PFSK-1 (cell line): ENCODE measurements at regions not wholly inside any gene's neighbourhood (a gene's known extent, or its start where the extent isn't known, plus 50 kb on each side); places are given as distances from the start of the nearest gene placed in this dataset.

ENCODE experiments used
- POLR2AphosphoS5 ChIP-seq: IDR thresholded peaks from 2 replicates; pipeline ENCODE4 v1.6.1; 2012; ENCODE audit warnings: low read depth, mild to moderate bottlenecking, control low read depth, low read length, moderate library complexity
- REST ChIP-seq, 2 experiments: IDR thresholded peaks; 2 replicates each; pipeline versions ENCODE4 v1.6.1 to v1.8.0; 2011 to 2012; ENCODE audit warnings: low read depth in 2 of 2, low read length in 2 of 2, control low read depth in 1 of 2, inconsistent platforms in 1 of 2, mild to moderate bottlenecking in 1 of 2, moderate library complexity in 1 of 2; ENCODE audit not compliant: insufficient read depth in 1 of 2

DNA sequence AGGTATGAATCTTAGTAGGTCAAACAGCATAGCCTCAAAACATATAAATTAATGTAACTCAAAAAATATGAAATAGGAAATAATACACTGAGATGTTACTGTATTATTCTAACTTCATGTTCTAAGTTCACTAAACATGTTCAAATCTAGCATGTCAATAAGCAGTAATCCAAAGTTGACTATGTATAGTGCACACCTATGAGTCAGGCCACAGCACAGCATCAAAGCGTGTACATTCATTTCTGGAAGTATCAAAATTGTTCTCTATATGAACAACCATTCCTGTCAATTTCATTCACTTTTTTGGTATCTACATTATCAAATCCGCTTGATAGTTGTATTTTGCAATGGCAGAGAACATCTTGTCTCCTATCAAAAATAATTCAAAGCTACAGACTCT is 418.9 kb upstream of the POM121L12 start:
- TF ChIP-seq POLR2AphosphoS5 (no peak), REST (IDR thresholded peaks at IDR 0.05; ENCODE audit: insufficient read depth in 1 of 2, low read depth in 2 of 2, low read length in 2 of 2) (no peak)
